RWPE2 (cell line): ENCODE measurements at regions not wholly inside any gene's neighbourhood (a gene's known extent, or its start where the extent isn't known, plus 50 kb on each side); places are given as distances from the start of the nearest gene placed in this dataset.
"Not testable (repeated sequence)": the region's sequence is repeated elsewhere in the genome, so short reads cannot be mapped to it uniquely, and the experiment has no call there.

Experiments used
- ATAC-seq: fragments of 200-7000 bp; cut with Tn5 transposase; 3 replicates; pipeline ENCODE4 v1.9.1; 2021; ENCODE audit warnings: low read depth
- DNase-seq: peaks from one replicate; pipeline ENCODE4 v3.0.0-alpha.2; 2020; ENCODE audit warnings: low spot score
- H3K27ac ChIP-seq: fragments of 450-650 bp; 2 replicates; pipeline ENCODE4 v1.5.1; 2017; ENCODE audit warnings: mild to moderate bottlenecking; ENCODE audit not compliant: poor library complexity, severe bottlenecking
- H3K27me3 ChIP-seq: fragments of 250-450 bp; sonication (Bioruptor Pico); 2 replicates; pipeline ENCODE4 v1.5.1; 2021; ENCODE audit warnings: mild to moderate bottlenecking, moderate library complexity; ENCODE audit not compliant: insufficient read depth, poor library complexity, severe bottlenecking
- H3K36me3 ChIP-seq: fragments of 250-450 bp; sonication (Bioruptor Pico); 2 replicates; pipeline ENCODE4 v1.5.1; 2020; ENCODE audit warnings: low read depth, mild to moderate bottlenecking, moderate library complexity
- H3K4me1 ChIP-seq: fragments of 250-450 bp; sonication (Bioruptor Pico); 2 replicates; pipeline ENCODE4 v1.5.1; 2021; ENCODE audit warnings: mild to moderate bottlenecking, moderate library complexity; ENCODE audit not compliant: insufficient read depth, poor library complexity, severe bottlenecking
- H3K4me3 ChIP-seq: fragments of 250-450 bp; sonication (Bioruptor Pico); 2 replicates; pipeline ENCODE4 v1.5.1; 2021; ENCODE audit warnings: mild to moderate bottlenecking, moderate library complexity; ENCODE audit not compliant: severe bottlenecking
- H3K9me3 ChIP-seq: fragments of 250-450 bp; sonication (Bioruptor Pico); 2 replicates; pipeline ENCODE4 v1.5.1; 2021; ENCODE audit warnings: mild to moderate bottlenecking, moderate library complexity; ENCODE audit not compliant: severe bottlenecking
- TF ChIP-seq, protein P1 (sequence below): fragments of 450-650 bp; IDR thresholded peaks from one replicate; pipeline ENCODE4 v1.5.1; 2017; ENCODE audit warnings: mild to moderate bottlenecking, moderate library complexity; ENCODE audit not compliant: poor library complexity, severe bottlenecking

DNA sequence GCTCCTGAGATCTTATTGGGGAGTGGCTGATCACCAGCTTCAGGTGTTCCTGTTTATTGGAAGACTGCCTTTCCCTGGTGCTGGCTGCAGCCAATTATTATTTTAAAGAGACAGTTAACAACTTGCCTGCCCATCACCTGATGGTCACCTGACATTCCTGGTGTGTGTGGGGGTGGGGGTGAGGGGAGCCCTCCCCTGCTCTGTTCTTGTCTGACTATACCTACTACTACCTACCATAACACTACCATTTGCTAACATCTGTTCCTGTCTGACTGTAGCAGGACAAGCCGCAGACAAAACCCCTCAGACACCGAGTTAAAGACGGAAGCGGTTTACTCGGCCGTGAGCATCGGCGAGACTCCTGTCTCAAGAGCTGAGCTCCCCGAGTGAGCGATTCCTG is 54.9 kb upstream of the NBPF3 start:
- ATAC-seq (no peak), DNase-seq (no peak)
- Histone ChIP-seq H3K27ac (no peak overlapping the region), H3K4me3 (no peak overlapping the region), H3K27me3 (no peaks in the 10 kb centered on the region), H3K4me1 (no peaks in the 10 kb centered on the region), H3K36me3 (no peaks in the 10 kb centered on the region), H3K9me3 (peaks cover 3% of the 10 kb centered on the region)
- TF ChIP-seq, protein P1, sequence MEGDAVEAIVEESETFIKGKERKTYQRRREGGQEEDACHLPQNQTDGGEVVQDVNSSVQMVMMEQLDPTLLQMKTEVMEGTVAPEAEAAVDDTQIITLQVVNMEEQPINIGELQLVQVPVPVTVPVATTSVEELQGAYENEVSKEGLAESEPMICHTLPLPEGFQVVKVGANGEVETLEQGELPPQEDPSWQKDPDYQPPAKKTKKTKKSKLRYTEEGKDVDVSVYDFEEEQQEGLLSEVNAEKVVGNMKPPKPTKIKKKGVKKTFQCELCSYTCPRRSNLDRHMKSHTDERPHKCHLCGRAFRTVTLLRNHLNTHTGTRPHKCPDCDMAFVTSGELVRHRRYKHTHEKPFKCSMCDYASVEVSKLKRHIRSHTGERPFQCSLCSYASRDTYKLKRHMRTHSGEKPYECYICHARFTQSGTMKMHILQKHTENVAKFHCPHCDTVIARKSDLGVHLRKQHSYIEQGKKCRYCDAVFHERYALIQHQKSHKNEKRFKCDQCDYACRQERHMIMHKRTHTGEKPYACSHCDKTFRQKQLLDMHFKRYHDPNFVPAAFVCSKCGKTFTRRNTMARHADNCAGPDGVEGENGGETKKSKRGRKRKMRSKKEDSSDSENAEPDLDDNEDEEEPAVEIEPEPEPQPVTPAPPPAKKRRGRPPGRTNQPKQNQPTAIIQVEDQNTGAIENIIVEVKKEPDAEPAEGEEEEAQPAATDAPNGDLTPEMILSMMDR = no peak

DNA sequence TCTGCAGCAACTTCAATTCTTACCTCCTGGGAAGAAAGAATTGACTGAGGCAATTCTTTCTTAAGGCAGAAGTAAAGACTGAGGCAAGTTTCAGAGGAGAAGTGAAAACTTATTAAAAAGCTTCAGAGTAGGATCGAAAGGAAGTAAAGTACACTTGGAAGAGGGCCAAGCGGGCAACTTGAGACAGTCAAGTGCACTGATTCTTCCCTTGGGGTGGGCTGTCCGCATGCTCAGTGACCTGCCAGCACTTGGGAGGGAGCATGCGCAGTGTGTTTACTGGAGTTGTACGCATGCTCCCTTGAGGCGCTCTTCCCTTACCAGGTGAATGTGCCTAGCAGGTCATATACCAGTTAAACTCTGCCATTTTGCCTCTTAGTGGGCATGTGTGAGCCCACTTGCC is 55.3 kb upstream of the NBPF3 start:
- TF ChIP-seq, protein P1 = no peak
- Histone ChIP-seq H3K27me3 (no peaks in the 10 kb centered on the region), H3K4me1 (no peaks in the 10 kb centered on the region), H3K9me3 (peaks cover 3% of the 10 kb centered on the region), H3K4me3 (no peak overlapping the region), H3K27ac (no peak overlapping the region), H3K36me3 (no peaks in the 10 kb centered on the region)
- ATAC-seq = no peak
- no peak for DNase-seq

DNA sequence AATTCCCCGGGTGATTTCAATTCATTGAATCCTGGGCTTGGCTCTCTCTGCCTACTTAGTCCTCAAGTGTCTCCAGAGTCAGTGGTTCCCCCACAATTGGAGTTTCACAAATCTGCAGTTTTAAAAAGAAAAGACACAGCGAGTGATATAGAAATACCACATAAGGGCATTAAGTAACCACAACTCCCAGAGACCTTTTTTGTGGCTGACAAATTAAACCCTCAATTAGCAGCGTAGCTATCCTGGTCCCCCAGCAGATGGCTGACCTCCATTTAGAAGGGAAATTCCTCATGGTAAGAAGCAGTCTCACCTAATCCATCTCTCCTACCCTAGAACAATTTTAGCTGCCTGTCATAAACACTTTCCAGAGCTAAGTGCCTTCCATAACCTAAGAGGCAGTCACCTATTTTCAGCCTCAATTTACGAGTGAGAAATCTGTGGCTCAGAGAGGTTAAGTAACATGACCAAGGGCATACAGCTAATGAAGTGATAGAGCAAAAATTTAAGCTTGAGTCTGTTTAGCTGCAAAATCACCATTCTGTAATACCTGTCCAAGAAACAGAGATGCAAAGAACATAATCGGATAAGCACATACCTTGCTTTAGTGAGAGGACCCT is 56.0 kb upstream of the NBPF3 start:
- TF ChIP-seq, protein P1 = no peak
- ATAC-seq (no peak), DNase-seq (no peak)
- Histone ChIP-seq H3K4me3 (no peak overlapping the region), H3K27ac (no peak overlapping the region), H3K9me3 (peaks cover 3% of the 10 kb centered on the region), H3K36me3 (no peaks in the 10 kb centered on the region), H3K27me3 (no peaks in the 10 kb centered on the region), H3K4me1 (no peaks in the 10 kb centered on the region)

DNA sequence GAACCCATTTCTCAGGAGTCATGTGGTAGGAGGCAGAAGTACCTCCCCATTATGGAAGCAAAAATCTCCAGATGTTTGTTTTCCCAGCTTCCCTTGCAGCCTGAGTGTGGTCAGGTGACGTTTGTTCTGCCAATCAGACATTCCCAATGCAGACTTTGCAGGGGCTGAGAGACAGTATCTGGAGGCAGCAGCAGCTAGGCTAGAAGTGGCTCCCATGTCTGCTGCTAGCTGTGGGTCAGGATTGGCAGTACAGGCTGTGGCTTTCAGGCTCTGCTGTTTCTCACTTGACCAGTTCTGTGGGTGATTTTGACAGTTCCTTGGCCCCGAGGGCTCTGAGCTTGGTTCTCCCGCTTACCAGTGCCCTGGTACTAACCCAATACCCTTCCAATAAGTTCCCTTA is 58.6 kb upstream of the NBPF3 start:
- Histone ChIP-seq H3K27me3 (no peaks in the 10 kb centered on the region), H3K9me3 (peaks cover 3% of the 10 kb centered on the region), H3K4me1 (no peaks in the 10 kb centered on the region), H3K4me3 (no peak overlapping the region), H3K27ac (no peak overlapping the region), H3K36me3 (no peaks in the 10 kb centered on the region)
- TF ChIP-seq, protein P1 = no peak
- ATAC-seq = no peak
- no peak for DNase-seq

DNA sequence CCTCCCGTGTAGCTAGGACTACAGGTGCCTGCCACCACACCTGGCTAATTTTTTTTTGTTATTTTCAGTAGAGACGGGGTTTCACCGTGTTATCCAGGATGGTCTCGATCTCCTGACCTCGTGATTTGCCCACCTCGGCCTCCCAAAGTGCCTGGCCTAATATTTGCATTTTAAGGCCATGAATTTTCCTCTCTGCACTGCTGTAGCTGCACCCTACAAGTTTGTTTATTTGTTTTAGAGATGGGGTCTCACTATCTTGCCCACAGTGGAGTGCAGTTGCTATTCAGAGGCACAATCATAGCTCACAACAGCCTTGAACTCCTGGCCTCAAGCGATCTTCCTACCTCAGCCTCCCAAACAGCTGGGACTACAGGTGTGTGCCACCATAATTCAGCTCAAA is 59.8 kb upstream of the NBPF3 start:
- H3K9me3 ChIP-seq, H3K36me3 ChIP-seq, H3K27ac ChIP-seq, ATAC-seq, H3K4me3 ChIP-seq, DNase-seq, H3K27me3 ChIP-seq, H3K4me1 ChIP-seq: not testable (repeated sequence)
